ENCODE measurements at regions not wholly inside any gene's neighbourhood (a gene's known extent, or its start where the extent isn't known, plus 50 kb on each side); places are given as distances from the start of the nearest gene placed in this dataset.

DNA sequence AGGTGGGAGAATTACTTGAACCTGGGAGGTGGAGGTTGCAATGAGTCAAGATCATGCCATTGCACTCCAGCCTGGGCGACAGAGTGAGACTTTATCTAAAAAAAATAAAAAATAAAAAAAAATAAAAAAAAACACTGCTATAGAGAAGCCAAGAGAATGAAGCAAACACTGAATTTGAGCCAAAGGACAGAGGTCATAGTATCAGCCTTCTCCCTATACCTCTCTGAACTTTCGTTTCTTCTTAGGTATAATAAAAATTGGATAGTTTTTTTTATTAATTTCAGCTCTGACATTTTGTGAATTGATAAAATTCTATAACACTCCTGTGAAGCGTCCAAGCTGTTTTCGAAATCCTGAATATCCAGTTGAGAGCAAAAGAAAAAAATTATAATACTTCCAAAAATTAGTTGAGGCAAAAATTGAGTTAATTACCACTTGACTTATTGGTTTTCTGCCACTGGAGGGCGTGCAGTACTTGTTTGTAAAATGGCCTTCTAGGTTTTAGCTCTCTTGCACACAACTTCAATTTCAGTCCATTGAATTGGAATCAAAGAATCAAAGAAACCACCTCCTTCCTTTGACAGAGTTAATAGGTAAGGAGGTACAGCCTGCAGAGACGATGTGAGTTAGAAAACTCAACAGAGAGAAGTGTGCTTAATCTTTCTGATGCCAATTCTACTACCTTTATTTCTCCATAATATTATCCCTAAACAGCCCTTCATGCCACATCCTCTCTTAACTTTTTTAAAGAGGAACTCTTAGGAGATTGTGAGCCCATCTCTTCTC, 143.2 kb downstream of the BBOX1 start:
- intact Hi-C loops (cut with DNase I): loop anchor here (5.0 kb wide), 1 partner anchor 303 kb away; no protein-coding TSS in a partner anchor
- Histone ChIP-seq H3K4me1 (peaks cover 3% of the 10 kb centered on the region), H3K4me3 (no peak overlapping the region), H3K9me3 (no peaks in the 10 kb centered on the region), H3K36me3 (no peaks in the 10 kb centered on the region), H3K27ac (no peak overlapping the region), H3K27me3 (ENCODE audit: low read depth) (peaks cover 16% of the 10 kb centered on the region)
- DNase-seq (no peak), ATAC-seq (peak; percentile 43 to 49)
- TF ChIP-seq, protein P1, sequence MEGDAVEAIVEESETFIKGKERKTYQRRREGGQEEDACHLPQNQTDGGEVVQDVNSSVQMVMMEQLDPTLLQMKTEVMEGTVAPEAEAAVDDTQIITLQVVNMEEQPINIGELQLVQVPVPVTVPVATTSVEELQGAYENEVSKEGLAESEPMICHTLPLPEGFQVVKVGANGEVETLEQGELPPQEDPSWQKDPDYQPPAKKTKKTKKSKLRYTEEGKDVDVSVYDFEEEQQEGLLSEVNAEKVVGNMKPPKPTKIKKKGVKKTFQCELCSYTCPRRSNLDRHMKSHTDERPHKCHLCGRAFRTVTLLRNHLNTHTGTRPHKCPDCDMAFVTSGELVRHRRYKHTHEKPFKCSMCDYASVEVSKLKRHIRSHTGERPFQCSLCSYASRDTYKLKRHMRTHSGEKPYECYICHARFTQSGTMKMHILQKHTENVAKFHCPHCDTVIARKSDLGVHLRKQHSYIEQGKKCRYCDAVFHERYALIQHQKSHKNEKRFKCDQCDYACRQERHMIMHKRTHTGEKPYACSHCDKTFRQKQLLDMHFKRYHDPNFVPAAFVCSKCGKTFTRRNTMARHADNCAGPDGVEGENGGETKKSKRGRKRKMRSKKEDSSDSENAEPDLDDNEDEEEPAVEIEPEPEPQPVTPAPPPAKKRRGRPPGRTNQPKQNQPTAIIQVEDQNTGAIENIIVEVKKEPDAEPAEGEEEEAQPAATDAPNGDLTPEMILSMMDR (IDR thresholded peaks at IDR 0.05): peak; percentile 70

DNA sequence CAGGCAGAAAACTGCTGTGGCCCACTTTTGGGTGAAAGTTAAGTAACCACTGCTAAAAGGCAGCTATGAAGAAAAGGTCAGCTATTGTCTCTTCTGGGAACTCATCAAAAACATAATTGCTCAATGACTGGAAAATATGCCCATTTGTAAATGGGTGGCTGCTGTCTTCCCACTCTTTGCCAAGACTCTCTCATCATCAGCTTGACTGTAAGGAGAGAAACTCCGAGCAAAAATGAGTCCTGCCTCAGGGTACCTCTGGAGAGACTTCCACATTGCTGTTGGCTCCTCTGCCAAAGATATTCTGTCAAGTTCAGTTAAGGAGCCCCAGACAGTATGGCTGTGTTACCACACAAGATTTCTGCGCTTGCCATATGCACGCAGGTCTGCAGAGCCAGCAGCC, 138.7 kb downstream of the BBOX1 start:
- DNase-seq (no peak), ATAC-seq (no peak)
- Histone ChIP-seq H3K4me3 (no peak overlapping the region), H3K27ac (no peak overlapping the region), H3K27me3 (ENCODE audit: low read depth) (peaks cover 26% of the 10 kb centered on the region), H3K36me3 (no peaks in the 10 kb centered on the region), H3K4me1 (peaks cover 3% of the 10 kb centered on the region), H3K9me3 (no peaks in the 10 kb centered on the region)
- TF ChIP-seq, protein P1 (IDR thresholded peaks at IDR 0.05): no peak
- intact Hi-C loops (cut with DNase I): no loop called here

DNA sequence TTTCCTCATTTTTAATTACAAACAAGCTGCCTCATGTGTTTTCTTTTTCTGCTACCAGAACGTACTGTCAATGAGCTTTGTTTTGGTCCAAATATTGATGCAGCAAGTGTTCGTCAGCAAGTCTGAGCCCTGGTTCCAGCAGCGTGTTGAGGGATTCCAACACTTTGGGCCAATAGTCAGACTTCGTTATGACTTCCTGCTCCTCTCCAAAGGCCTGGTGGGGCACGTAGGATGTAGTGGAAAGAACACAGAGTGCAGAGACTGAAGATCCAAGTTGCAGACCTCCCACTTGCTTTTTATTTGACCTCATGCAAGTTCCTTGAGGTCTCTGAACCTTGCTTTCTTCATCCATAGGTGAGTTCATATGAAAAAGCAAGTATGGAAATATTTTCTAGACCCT, 138.2 kb downstream of the BBOX1 start:
- intact Hi-C loops (cut with DNase I): no loop called here
- TF ChIP-seq, protein P1 (IDR thresholded peaks at IDR 0.05): no peak
- H3K9me3 ChIP-seq: no peaks in the 10 kb centered on the region
- no peak overlapping the region for H3K4me3 ChIP-seq
- ATAC-seq (no peak), DNase-seq (no peak)
- no peak overlapping the region for H3K27ac ChIP-seq
- peaks cover 26% of the 10 kb centered on the region for H3K27me3 ChIP-seq (ENCODE audit: low read depth)
- no peaks in the 10 kb centered on the region for H3K36me3 ChIP-seq
- peaks cover 3% of the 10 kb centered on the region for H3K4me1 ChIP-seq
